NCI-H1930 (cell line): ENCODE measurements at regions not wholly inside any gene's neighbourhood (a gene's known extent, or its start where the extent isn't known, plus 50 kb on each side); places are given as distances from the start of the nearest gene placed in this dataset.

Experiments
- DNase-seq, 2 experiments: peaks; one replicate each; lab custom pipeline; 2025; lab: John Stamatoyannopoulos, UW

- DNase-seq, result no peak
Observed at GRCh38 chr5:8386719-8387288, 517.9 kb downstream of the MTRR start.

DNA sequence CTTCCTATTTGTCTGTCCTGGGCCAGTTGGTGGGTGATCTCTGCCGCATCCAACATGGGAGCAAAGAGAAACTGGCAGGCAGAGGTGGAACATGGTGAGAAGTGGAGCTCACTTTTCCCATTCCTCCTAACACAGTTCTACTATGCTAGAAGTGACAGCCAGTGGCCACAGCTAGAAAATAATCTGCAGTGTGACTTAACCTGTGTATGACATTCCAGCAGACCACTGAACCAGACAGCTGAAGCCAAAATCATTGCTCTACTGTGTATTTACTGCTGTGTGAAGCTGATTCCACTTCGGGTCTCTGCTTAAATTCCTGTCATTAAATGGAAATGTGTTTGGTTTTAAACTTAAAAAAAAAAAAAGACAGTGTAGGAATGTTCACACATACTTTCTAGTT is 523.0 kb downstream of the MTRR start:
- DNase-seq, result no peak

DNA sequence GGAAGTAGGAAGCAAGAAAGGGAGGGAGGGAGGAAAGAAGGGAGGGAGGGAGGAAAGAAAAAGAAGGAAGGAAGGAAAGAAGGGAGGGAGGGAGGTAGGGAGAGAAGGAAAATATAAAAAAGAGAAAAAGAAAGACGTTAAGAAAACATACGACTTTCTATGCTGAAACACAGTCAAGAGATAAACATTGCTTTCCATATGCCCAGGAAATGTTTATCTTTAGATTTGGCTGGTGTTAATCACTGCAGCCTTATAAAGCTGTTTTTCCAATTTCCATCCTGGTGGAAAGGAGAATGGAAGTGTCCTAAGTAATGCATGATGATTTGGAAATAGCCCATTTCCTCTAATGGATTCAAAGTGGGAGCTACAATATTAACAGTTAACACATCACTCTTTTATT is 524.3 kb downstream of the MTRR start:
- DNase-seq, result no peak

DNA sequence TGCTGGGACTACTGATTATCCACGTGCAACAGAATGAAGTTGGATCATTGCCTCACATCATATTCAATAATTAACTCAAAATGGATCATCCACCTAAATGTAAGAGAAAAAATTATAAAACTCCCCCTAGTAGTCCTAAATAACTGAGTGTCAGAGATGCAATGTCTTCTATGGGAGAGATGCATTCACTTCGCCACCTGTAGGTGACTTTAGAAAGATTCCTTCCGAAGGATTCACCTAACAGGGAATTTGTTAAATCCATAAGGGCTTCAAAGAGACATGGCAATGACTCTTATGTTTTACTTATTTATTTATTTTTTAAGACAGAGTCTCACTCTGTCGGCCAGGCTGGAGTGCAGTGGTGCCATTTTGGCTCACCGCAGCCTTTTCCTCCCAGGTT is 526.0 kb downstream of the MTRR start:
- no peak for DNase-seq

GRCh38 chr5:8396246-8396645 is 527.3 kb downstream of the MTRR start:
- DNase-seq, result no peak

GRCh38 chr5:8396756-8397155 is 527.8 kb downstream of the MTRR start:
- no peak for DNase-seq

GRCh38 chr5:8399471-8399870 is 530.5 kb downstream of the MTRR start:
- DNase-seq, result no peak

GRCh38 chr5:8408258-8408657 is 539.3 kb downstream of the MTRR start:
- DNase-seq, result no peak

DNA sequence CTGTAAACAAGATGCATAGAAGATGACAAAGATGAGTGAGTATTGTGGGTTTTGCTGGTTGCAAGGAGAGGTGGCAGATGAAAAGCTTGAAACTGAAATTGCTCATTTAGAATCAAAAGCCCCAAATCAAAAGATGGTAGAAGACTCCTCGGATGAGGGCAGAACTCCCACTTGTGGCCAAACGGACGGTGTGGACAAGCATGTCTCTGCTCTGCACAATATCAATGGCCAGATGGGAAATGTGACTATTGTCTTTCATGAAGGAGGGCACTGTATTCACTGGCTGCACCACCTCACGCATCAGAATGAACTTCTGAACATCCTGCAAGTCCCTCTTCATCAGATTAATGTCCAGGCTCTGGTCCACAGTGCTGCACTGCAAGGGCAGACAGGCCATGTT is 541.7 kb downstream of the MTRR start:
- no peak for DNase-seq

DNA sequence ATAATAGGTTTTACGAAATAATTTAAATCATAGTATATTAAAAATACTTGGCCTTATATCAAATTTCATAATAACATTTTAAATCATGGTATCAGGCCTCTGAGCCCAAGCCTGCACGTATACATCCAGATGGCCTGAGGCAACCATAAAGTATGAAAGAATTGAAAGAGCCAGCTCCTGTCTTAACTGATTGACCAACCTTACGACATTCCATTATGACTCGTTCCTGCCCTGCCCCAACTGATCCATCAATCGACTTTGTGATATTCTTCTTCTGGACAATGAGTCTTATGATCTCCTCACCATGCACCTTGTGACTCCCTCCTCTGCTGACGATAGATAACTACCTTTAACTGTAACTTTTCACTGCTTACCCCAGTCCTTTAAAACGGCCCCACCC is 545.0 kb downstream of the MTRR start:
- no peak for DNase-seq

DNA sequence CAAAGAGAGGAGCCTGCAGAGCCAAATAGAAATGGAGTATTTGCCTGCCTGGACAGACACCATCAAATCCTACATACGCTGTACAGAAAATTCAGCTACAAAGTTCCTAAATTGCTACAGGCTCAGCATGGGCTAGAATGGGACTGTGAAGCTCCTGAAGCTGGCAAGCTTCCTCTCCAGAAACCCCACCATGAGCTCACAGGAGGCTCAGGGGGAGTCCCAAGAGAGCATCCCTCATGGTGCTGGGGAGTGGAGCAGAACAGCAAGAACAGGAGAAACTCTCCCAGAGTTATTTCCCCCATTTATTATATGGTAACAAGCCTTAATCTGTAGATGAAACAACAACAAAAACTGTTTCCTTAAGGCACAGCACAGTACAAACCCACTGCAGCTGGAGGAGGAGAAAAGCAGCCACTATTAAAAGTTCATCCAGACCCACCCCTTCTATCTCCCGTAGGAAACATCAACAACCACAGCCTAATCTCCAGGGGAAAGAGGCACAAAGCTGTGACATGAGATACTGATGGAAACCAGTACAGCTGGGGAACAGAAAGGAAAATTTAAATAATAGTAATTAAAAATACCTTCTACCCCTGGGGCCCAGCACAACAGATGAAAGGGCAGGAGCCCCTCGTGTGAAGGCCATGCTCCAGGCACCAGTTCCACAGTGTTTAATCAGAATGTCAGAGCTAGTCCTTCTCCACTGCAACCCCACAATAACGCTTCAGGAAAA is 548.5 kb downstream of the MTRR start:
- DNase-seq, result no peak

DNA sequence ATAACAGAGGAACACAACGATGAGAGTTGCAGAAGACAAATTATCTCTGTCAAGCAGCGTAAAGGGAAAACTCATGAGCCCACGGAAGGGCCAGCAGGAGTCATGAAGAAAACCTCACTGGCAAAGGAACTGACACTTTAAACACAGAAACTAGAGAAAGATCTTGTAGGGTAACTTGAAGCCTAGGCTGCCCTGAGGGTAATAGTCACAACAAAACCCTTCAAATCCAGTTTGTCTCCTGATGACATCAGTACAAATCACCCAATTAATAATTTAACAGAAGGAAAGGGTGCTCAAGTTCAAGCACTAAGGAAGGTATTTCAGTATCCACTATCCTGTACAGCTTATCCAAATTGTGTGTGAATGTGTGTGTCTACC is 549.1 kb downstream of the MTRR start:
- DNase-seq, result no peak

DNA sequence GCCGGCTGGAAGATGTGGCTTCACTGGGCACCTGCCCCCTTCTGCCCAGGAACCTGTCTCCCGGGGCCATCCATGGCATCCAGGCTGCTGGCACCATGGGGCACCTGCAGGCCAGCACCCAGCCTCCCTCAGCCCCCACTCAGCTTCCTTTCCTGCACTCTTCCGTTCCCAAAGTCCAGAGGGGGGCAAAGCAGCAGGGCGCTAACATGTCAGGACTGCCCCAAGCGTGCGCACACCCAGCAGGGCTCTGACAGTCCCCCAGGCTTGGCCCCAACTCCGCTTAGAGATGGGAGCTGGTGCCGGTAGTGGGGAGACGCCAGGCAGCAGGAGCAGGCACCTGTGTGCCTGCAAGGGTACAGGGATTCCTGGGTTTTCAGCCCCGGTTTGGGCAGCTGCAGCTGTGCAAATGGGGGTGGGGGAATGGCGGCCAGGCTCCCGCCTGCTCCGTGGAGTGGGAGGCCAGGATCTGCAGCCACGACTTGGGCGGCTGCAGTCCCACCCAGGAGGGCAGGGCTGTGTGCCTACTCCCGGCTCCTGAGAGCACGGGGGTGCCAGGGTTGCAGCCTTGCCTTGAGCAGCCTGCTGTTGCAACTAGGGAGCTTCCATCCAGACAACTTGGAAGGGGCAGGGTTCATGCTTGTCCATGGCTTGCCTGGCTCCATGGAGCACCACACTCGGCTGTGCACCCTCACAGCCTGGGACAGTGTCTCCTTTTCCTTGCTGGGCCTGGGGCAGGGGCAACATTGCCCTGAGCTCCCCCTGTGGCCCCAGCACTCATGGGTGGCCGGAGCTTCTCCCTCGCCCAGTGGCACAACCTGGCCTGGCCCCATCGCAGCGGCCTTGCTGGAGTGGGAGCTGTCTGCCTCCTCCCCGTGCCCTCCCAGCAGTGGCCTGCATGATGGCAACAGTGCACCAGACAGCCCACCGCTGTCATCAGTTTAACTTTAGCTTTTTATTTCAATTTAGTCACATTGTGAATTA is 561.1 kb downstream of the MTRR start:
- no peak for DNase-seq

GRCh38 chr5:8434501-8434900 is 565.6 kb downstream of the MTRR start:
- no peak for DNase-seq

DNA sequence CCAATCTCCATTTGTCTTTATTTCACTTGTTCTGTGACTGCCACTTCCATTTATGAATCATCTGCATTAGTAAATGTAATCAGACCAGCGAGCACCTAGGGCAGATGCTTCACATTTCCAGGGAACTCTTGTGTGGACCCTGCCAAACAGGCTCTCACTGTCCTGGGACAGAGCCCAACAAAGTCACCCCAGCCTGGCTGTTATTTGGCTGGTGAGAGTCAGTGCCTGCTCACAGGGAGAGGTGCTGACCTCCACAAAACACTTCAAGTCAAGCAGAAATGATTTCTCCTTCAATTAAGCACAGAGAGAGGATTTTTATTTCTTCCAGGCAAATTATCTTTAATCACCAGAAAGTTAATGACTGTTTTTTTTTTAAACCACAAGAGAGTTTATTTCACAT is 568.0 kb downstream of the MTRR start:
- DNase-seq, result no peak

DNA sequence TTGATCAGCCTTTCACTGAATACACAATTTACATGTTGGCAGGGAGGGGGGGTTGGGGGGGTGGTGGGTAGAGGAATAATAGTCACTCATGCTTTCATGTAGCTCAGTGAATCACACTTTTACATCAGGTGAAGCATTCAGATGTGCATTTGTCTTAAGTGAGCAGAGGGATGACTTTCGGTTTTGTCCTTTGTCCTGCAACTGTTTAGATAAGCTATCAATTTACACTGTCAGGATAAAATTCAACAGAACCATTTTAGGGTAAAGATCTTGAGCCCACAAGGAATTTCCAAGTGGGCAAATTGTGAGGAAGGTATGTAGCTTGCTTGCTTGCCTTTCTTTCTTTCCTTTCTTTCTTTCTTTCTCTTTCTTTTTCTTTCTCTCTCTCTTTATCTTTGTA is 576.2 kb downstream of the MTRR start:
- DNase-seq, result no peak

DNA sequence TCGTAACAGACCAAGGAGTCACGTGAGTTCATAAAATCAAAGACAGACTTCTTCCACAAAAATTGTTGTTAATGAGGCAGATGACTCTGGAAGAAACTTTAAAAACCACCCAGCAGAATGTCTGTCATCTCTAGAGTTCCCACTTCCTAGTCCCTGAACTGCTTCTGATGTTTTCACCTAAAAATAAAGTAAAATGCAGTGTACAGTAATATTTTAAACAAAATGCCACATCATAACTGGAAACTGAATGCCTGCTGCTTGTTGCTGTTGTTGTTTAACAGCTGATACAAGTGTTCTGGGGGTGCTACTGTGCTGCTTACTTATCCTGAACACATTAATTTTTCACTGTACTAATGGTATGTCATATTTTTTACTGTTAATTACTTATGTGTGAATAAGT is 577.2 kb downstream of the MTRR start:
- DNase-seq, result no peak

GRCh38 chr5:8456846-8457186 is 587.9 kb downstream of the MTRR start:
- DNase-seq, result no peak

GRCh38 chr5:8457187-8458037 is 588.5 kb downstream of the MTRR start:
- DNase-seq, result peak; percentile 97 to 98

DNA sequence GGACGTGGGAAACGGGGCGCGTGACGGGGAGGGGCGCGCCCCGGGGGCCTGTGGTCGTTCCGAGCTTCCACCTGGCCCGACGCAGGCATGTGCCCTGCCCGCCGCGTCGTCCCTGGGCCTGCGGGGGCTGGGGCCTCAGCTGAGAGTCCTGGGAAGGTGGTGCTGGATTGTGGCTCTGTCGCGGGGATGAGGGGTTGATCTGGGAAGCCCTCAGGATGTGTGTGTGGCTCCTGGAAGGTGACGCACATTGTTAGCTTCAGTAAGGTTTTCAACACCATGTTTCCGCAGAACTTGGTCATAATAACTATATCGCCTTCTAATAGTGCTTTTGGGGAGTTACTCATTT is 589.1 kb downstream of the MTRR start:
- DNase-seq, result no peak

GRCh38 chr5:8461543-8461942 is 592.6 kb downstream of the MTRR start:
- no peak for DNase-seq

- DNase-seq, result no peak
Observed at GRCh38 chr5:8462565-8462964, 593.6 kb downstream of the MTRR start.
